Smooth muscle cell (in vitro differentiated cells): ENCODE measurements at regions not wholly inside any gene's neighbourhood (a gene's known extent, or its start where the extent isn't known, plus 50 kb on each side); places are given as distances from the start of the nearest gene placed in this dataset.

Experiments used
- DNase-seq: peaks from one replicate; lab custom pipeline; 2025; ENCODE audit not compliant: unreplicated experiment; lab: John Stamatoyannopoulos, UW
- H2AFZ ChIP-seq: fragments of 200-600 bp; sonication (generic); 2 replicates; pipeline ENCODE4 v1.6.0; 2016; ENCODE audit warnings: antibody characterized with exemption, low read depth, mild to moderate bottlenecking
- H3F3A ChIP-seq: fragments of 200-600 bp; sonication (generic); 2 replicates; pipeline ENCODE4 v1.6.0; 2017; ENCODE audit warnings: antibody characterized with exemption, low read depth
- H3K27ac ChIP-seq: fragments of 200-600 bp; sonication (generic); 2 replicates; pipeline ENCODE4 v1.5.1; 2016; ENCODE audit warnings: low read depth, mild to moderate bottlenecking
- H3K27me3 ChIP-seq: fragments of 200-600 bp; sonication (generic); 2 replicates; pipeline ENCODE4 v1.6.1; 2016; ENCODE audit warnings: low read depth, mild to moderate bottlenecking
- H3K36me3 ChIP-seq: fragments of 200-600 bp; sonication (generic); 2 replicates; pipeline ENCODE4 v1.5.1; 2016; ENCODE audit warnings: low read depth
- H3K4me1 ChIP-seq: fragments of 200-600 bp; sonication (generic); 2 replicates; pipeline ENCODE4 v1.5.1; 2016; ENCODE audit warnings: low read depth
- H3K4me2 ChIP-seq: fragments of 200-600 bp; sonication (generic); 2 replicates; pipeline ENCODE4 v1.6.0; 2016; ENCODE audit warnings: mild to moderate bottlenecking
- H3K4me3 ChIP-seq: fragments of 200-600 bp; sonication (generic); 2 replicates; pipeline ENCODE4 v1.5.1; 2016; ENCODE audit warnings: mild to moderate bottlenecking
- H3K79me2 ChIP-seq: fragments of 200-600 bp; sonication (generic); 2 replicates; pipeline ENCODE4 v1.6.0; 2016; ENCODE audit warnings: low read depth, mild to moderate bottlenecking
- H3K9ac ChIP-seq: fragments of 200-600 bp; sonication (generic); 2 replicates; pipeline ENCODE4 v1.6.0; 2016; ENCODE audit warnings: low read depth
- H3K9me3 ChIP-seq: fragments of 200-600 bp; sonication (generic); replicated peaks from 2 replicates; pipeline ENCODE4 v1.5.1; 2016; ENCODE audit warnings: low read depth
- H4K20me1 ChIP-seq: fragments of 200-600 bp; sonication (generic); 2 replicates; pipeline ENCODE4 v1.6.0; 2016; ENCODE audit warnings: low read depth
- CTCF ChIP-seq: fragments of 200-600 bp; sonication (generic); IDR thresholded peaks from 2 replicates; pipeline ENCODE4 v1.5.1; 2017; ENCODE audit warnings: borderline replicate concordance, mild to moderate bottlenecking, antibody characterized with exemption; ENCODE audit not compliant: insufficient read depth, poor library complexity, severe bottlenecking
- WGBS: methylation state at CpG from one replicate; pipeline ENCODE4 v1.1.7; 2016; ENCODE audit warnings: low lambda C conversion rate; 5-methylcytosine and 5-hydroxymethylcytosine counted together

DNA sequence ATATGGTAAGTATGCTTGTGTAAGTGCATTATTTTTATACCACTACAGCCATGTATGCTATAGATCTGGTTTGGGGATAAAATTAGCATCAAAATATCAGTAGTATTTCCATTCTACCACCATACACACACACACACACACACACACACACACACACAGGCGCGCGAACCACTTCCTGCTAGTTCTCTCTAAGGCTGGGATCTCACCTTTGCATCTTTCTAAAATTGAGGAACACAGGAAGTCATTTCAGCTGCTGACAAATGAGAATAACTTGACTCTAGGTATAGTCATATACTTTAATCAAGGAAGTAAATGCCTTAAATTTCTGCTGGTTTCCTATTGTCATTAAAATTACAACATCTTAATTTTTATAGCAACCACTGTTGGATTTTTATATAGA is 72.5 kb downstream of the RBM43 start:
- Histone ChIP-seq H3K4me2 (no peak overlapping the region), H3K4me3 (no peak overlapping the region), H3K79me2 (no peaks in the 10 kb centered on the region), H4K20me1 (no peaks in the 10 kb centered on the region), H3F3A (no peaks in the 10 kb centered on the region), H3K9ac (no peak overlapping the region), H3K27ac (no peak overlapping the region), H2AFZ (no peak overlapping the region), H3K4me1 (no peaks in the 10 kb centered on the region), H3K36me3 (no peaks in the 10 kb centered on the region), H3K27me3 (no peaks in the 10 kb centered on the region), H3K9me3 (no peaks in the 10 kb centered on the region)
- no peak for TF ChIP-seq CTCF
- 86% methylated on average over 3 of the region's 3 CpGs for WGBS
- DNase-seq, result no peak

DNA sequence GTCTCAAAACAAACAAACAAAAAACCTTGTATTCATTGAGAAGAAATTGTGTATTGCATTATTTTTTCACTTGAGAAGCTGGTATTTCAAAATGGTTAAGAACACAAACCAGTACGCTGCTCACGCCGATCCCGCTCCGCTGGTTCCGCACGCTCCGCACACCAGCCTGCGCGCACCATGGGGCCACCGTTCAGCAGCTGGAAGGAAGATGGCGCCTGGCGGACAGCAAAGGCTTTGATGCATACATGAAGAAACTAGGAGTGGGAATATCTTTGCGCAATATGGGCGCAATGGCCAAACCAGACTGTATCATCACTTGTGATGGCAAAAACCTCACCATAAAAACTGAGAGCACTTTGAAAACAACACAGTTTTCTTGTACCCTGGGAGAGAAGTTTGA is 75.7 kb downstream of the RBM43 start:
- H4K20me1 ChIP-seq, result no peaks in the 10 kb centered on the region
- no peak overlapping the region for H3K9ac ChIP-seq
- no peak overlapping the region for H2AFZ ChIP-seq
- no peaks in the 10 kb centered on the region for H3K4me1 ChIP-seq
- no peak for DNase-seq
- no peak overlapping the region for H3K27ac ChIP-seq
- no peaks in the 10 kb centered on the region for H3K9me3 ChIP-seq
- no peak overlapping the region for H3K4me3 ChIP-seq
- H3K4me2 ChIP-seq, result no peak overlapping the region
- no peak for TF ChIP-seq CTCF
- no peaks in the 10 kb centered on the region for H3K79me2 ChIP-seq
- H3F3A ChIP-seq, result no peaks in the 10 kb centered on the region
- WGBS, result over 99% methylated on average over 15 of the region's 15 CpGs
- no peaks in the 10 kb centered on the region for H3K27me3 ChIP-seq
- H3K36me3 ChIP-seq, result no peaks in the 10 kb centered on the region

DNA sequence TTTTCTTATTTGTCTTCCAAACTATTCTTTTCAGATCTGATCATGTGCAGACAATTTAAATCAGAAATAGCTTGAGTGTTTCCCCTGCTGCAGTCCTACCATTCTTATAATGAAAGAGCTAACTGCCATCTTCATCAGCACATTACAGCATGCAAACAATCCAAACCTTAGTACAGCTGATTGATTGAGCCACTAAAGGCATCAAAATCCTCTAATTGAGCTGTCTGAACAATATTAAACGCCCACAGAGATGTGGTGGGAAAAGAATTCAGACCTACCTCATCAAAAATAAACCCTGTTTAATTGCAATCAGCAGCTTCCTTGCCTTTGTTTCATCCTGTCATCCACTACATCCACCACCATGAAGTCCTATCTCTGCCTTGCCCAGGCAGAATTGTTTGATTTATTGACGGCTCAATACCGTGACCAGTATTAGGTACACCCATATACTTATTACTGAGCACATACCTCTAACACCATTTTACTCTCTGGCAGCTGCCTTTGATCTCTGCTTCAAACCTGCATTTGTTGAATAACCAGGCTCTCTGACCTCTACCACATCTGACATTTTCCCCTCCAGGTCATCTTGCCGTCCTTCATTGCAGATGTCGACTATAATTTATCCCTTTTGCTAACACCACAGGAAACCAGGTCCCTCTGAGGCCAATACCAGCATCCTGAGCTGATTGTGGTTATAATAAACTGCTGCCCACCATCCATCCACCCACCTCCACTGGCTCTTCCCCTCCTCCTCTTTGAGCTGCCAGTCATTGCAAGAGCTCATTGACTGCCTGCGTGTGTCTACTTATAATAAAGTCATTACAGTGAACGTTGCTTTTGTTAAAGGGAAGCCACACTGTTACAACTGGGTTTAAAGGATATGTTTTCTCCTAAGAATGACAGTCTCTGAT is 78.5 kb downstream of the RBM43 start:
- DNase-seq, result no peak
- H3F3A ChIP-seq, result no peaks in the 10 kb centered on the region
- WGBS, result 77% methylated on average over 7 of the region's 7 CpGs
- H3K36me3 ChIP-seq, result no peaks in the 10 kb centered on the region
- H3K27ac ChIP-seq, result no peak overlapping the region
- no peak overlapping the region for H2AFZ ChIP-seq
- no peaks in the 10 kb centered on the region for H3K79me2 ChIP-seq
- no peak overlapping the region for H3K4me3 ChIP-seq
- H3K9ac ChIP-seq, result no peak overlapping the region
- H3K9me3 ChIP-seq, result no peaks in the 10 kb centered on the region
- H3K4me2 ChIP-seq, result peak overlapping the region; percentile 23
- no peaks in the 10 kb centered on the region for H4K20me1 ChIP-seq
- H3K4me1 ChIP-seq, result no peaks in the 10 kb centered on the region
- H3K27me3 ChIP-seq, result no peaks in the 10 kb centered on the region
- TF ChIP-seq CTCF, result no peak

GRCh38 chr2:151182396-151182795 is 79.3 kb downstream of the RBM43 start:
- Histone ChIP-seq H3K79me2 (no peaks in the 10 kb centered on the region), H3K27me3 (no peaks in the 10 kb centered on the region), H3K36me3 (no peaks in the 10 kb centered on the region), H3K9ac (no peak overlapping the region), H4K20me1 (no peaks in the 10 kb centered on the region), H3K27ac (no peak overlapping the region), H3K4me3 (no peak overlapping the region), H2AFZ (no peak overlapping the region), H3F3A (no peaks in the 10 kb centered on the region), H3K9me3 (no peaks in the 10 kb centered on the region), H3K4me2 (peak overlapping the region; percentile 23), H3K4me1 (no peaks in the 10 kb centered on the region)
- no peak for TF ChIP-seq CTCF
- 39% methylated on average over 3 of the region's 3 CpGs for WGBS
- DNase-seq, result no peak
